ENCODE measurements at regions not wholly inside any gene's neighbourhood (a gene's known extent, or its start where the extent isn't known, plus 50 kb on each side); places are given as distances from the start of the nearest gene placed in this dataset.

DNA sequence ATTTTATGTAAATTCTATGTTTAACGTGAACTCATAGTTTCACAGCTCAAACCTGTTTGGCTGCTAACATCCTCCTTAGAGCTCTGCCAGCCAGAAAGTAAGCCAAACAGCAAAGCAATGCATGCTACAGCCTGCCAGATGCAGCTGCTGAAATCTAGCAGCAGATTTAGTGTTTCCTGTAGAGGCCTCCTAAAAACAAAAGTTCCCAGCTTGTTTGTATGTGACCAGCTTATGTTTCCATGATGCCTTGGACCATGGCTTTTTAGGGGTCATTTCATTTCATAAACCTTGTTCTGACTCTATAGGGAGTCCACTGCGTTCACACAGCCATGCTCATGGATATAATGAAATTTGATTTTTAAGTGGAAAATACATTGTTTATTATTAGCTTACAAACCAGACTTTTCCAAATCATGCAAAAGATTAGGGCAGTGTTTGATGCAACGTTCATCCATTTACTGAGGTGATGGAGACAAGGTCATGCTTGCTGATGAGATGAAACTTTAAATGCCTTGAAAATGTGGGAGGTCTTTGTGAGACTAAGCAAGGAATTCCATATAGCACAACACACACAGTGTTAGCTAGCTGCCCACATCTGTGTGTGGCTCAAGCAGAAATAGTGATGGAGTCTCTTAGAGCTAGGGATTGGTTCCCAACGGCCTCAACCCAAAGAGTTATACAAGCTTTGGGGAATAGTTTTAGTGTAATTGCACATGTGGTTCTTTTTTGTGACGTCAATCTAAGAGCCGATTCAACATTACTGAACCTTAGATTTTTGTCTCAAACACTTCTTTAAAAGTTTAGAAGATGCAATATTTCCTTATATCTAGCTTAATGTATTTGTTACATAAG lies 157.5 kb upstream of the LRIG3 start:
- Histone ChIP-seq H3K9me3 (ENCODE audit: control insufficient read depth, insufficient read depth, low read depth, low read length) (no peaks in the 10 kb centered on the region), H3K36me3 (ENCODE audit: control insufficient read depth, insufficient read depth, low read length) (no peaks in the 10 kb centered on the region), H4K20me1 (ENCODE audit: control insufficient read depth, extremely low read depth, insufficient read depth, low read length) (no peaks in the 10 kb centered on the region), H2AFZ (ENCODE audit: low read length) (no peak overlapping the region), H3K4me2 (ENCODE audit: extremely low read depth, insufficient read depth, low read length) (no peak overlapping the region), H3K9ac (ENCODE audit: insufficient read depth, low read length) (no peak overlapping the region), H3K79me2 (ENCODE audit: control insufficient read depth, insufficient read depth, low read length) (no peaks in the 10 kb centered on the region), H3K4me1 (ENCODE audit: control insufficient read depth, extremely low read depth, insufficient read depth, low read length) (no peaks in the 10 kb centered on the region), H3K27ac (ENCODE audit: insufficient read depth, low read length) (no peak overlapping the region), H3K27me3 (ENCODE audit: control insufficient read depth, insufficient read depth, low read length) (no peaks in the 10 kb centered on the region), H3K4me3 (replicated peaks in 1 of 4; ENCODE audit: control extremely low read depth in 1 of 4, insufficient read depth in 1 of 4, low read depth in 3 of 4, low read length in 4 of 4) (no peak overlapping the region)
- DNase-seq (ENCODE audit: low read depth in 2 of 2) = peak in 1 of 2 donors; percentile 42
- TF ChIP-seq, protein P1, sequence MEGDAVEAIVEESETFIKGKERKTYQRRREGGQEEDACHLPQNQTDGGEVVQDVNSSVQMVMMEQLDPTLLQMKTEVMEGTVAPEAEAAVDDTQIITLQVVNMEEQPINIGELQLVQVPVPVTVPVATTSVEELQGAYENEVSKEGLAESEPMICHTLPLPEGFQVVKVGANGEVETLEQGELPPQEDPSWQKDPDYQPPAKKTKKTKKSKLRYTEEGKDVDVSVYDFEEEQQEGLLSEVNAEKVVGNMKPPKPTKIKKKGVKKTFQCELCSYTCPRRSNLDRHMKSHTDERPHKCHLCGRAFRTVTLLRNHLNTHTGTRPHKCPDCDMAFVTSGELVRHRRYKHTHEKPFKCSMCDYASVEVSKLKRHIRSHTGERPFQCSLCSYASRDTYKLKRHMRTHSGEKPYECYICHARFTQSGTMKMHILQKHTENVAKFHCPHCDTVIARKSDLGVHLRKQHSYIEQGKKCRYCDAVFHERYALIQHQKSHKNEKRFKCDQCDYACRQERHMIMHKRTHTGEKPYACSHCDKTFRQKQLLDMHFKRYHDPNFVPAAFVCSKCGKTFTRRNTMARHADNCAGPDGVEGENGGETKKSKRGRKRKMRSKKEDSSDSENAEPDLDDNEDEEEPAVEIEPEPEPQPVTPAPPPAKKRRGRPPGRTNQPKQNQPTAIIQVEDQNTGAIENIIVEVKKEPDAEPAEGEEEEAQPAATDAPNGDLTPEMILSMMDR (conservative IDR thresholded peaks at IDR 0.05 in 1 of 2, IDR thresholded peaks at IDR 0.05 in 1 of 2; ENCODE audit: low read depth in 1 of 2, low read length in 2 of 2) = no peak
- TF ChIP-seq EZH2 (IDR thresholded peaks at IDR 0.05; ENCODE audit: low read length, missing control alignments) = no peak

DNA sequence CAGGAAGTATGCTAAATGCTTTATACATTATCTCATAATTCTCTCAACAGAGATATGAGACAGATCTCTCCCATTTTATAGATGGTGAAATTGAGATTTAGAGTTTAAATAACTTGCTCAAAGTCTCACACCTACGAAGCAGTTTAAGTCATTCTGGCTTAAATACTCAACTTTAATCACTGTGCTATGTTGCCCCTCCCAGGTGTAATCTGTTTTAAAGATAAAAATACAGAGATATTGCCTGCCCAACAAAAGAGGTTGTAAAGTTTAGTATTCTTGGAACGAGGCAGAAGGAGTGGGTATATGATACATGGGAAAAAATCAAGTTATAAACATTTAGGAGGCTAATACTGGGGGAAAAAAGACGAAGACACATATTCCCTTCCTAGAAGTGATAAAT lies 156.8 kb upstream of the LRIG3 start:
- Histone ChIP-seq H3K36me3 (ENCODE audit: control insufficient read depth, insufficient read depth, low read length) (no peaks in the 10 kb centered on the region), H4K20me1 (ENCODE audit: control insufficient read depth, extremely low read depth, insufficient read depth, low read length) (no peaks in the 10 kb centered on the region), H3K9me3 (ENCODE audit: control insufficient read depth, insufficient read depth, low read depth, low read length) (no peaks in the 10 kb centered on the region), H3K9ac (ENCODE audit: insufficient read depth, low read length) (no peak overlapping the region), H3K4me1 (ENCODE audit: control insufficient read depth, extremely low read depth, insufficient read depth, low read length) (no peaks in the 10 kb centered on the region), H3K27ac (ENCODE audit: insufficient read depth, low read length) (no peak overlapping the region), H3K4me3 (replicated peaks in 1 of 4; ENCODE audit: control extremely low read depth in 1 of 4, insufficient read depth in 1 of 4, low read depth in 3 of 4, low read length in 4 of 4) (no peak overlapping the region), H3K79me2 (ENCODE audit: control insufficient read depth, insufficient read depth, low read length) (no peaks in the 10 kb centered on the region), H3K4me2 (ENCODE audit: extremely low read depth, insufficient read depth, low read length) (no peak overlapping the region), H3K27me3 (ENCODE audit: control insufficient read depth, insufficient read depth, low read length) (no peaks in the 10 kb centered on the region), H2AFZ (ENCODE audit: low read length) (no peak overlapping the region)
- DNase-seq (ENCODE audit: low read depth in 2 of 2) = no peak
- TF ChIP-seq EZH2 (IDR thresholded peaks at IDR 0.05; ENCODE audit: low read length, missing control alignments) = no peak
- TF ChIP-seq, protein P1 (conservative IDR thresholded peaks at IDR 0.05 in 1 of 2, IDR thresholded peaks at IDR 0.05 in 1 of 2; ENCODE audit: low read depth in 1 of 2, low read length in 2 of 2) = no peak

DNA sequence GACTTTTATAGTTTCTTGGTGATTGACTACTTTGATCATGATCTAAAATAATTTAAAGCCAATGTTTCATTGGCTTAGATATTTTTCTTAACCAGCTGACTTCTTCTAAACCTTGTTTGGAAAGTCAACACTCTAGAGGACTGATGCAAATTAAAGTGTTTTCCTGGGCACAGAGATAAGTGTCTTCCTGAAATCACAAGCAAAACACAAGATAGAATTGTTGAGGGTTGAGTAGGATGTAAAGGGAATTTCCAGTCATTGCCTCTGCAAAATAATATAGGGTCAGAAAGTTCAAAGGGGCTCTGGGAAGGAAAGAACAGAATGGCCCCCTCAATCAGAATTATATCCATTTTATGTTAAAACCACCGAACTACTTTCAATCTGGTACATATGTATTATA lies 156.3 kb upstream of the LRIG3 start:
- no peak overlapping the region for H3K27ac ChIP-seq (ENCODE audit: insufficient read depth, low read length)
- no peak overlapping the region for H3K4me2 ChIP-seq (ENCODE audit: extremely low read depth, insufficient read depth, low read length)
- no peaks in the 10 kb centered on the region for H3K27me3 ChIP-seq (ENCODE audit: control insufficient read depth, insufficient read depth, low read length)
- H3K36me3 ChIP-seq (ENCODE audit: control insufficient read depth, insufficient read depth, low read length) = no peaks in the 10 kb centered on the region
- H3K9me3 ChIP-seq (ENCODE audit: control insufficient read depth, insufficient read depth, low read depth, low read length) = no peaks in the 10 kb centered on the region
- H4K20me1 ChIP-seq (ENCODE audit: control insufficient read depth, extremely low read depth, insufficient read depth, low read length) = no peaks in the 10 kb centered on the region
- TF ChIP-seq, protein P1 (conservative IDR thresholded peaks at IDR 0.05 in 1 of 2, IDR thresholded peaks at IDR 0.05 in 1 of 2; ENCODE audit: low read depth in 1 of 2, low read length in 2 of 2) = no peak
- TF ChIP-seq EZH2 (IDR thresholded peaks at IDR 0.05; ENCODE audit: low read length, missing control alignments) = no peak
- no peaks in the 10 kb centered on the region for H3K4me1 ChIP-seq (ENCODE audit: control insufficient read depth, extremely low read depth, insufficient read depth, low read length)
- H3K4me3 ChIP-seq (replicated peaks in 1 of 4; ENCODE audit: control extremely low read depth in 1 of 4, insufficient read depth in 1 of 4, low read depth in 3 of 4, low read length in 4 of 4) = no peak overlapping the region
- no peak overlapping the region for H2AFZ ChIP-seq (ENCODE audit: low read length)
- no peak for DNase-seq (ENCODE audit: low read depth in 2 of 2)
- H3K9ac ChIP-seq (ENCODE audit: insufficient read depth, low read length) = no peak overlapping the region
- no peaks in the 10 kb centered on the region for H3K79me2 ChIP-seq (ENCODE audit: control insufficient read depth, insufficient read depth, low read length)
